ENCODE measurements at regions not wholly inside any gene's neighbourhood (a gene's known extent, or its start where the extent isn't known, plus 50 kb on each side); places are given as distances from the start of the nearest gene placed in this dataset.
"Not testable (repeated sequence)": the region's sequence is repeated elsewhere in the genome, so short reads cannot be mapped to it uniquely, and the experiment has no call there.

DNA sequence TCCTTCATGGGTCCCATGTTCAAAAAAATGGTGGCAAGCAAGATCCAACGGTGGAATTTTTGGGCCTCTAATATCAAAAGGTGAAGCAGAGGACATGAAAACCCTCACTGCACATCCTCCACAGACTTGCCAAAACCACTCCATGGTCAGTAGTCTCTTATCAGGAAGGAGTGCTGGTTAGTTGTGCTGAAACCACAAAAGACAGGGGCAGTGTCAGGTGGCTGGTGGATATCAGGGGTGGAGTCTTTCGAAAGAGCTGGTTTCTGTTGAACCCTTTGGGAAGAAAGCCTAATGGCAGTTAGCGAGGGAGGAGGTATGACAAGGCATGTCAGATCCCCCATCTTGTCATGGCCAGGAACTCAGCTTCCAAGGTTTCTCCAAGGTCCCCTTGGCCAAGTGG is 395.9 kb upstream of the CAMK1G start:
- TF ChIP-seq, protein P1, sequence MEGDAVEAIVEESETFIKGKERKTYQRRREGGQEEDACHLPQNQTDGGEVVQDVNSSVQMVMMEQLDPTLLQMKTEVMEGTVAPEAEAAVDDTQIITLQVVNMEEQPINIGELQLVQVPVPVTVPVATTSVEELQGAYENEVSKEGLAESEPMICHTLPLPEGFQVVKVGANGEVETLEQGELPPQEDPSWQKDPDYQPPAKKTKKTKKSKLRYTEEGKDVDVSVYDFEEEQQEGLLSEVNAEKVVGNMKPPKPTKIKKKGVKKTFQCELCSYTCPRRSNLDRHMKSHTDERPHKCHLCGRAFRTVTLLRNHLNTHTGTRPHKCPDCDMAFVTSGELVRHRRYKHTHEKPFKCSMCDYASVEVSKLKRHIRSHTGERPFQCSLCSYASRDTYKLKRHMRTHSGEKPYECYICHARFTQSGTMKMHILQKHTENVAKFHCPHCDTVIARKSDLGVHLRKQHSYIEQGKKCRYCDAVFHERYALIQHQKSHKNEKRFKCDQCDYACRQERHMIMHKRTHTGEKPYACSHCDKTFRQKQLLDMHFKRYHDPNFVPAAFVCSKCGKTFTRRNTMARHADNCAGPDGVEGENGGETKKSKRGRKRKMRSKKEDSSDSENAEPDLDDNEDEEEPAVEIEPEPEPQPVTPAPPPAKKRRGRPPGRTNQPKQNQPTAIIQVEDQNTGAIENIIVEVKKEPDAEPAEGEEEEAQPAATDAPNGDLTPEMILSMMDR (IDR thresholded peaks at IDR 0.05; ENCODE audit: insufficient read depth, low read length, missing control alignments), result no peak
- ChIA-PET POLR2A (no interaction called here), CTCF (no interaction called here)

DNA sequence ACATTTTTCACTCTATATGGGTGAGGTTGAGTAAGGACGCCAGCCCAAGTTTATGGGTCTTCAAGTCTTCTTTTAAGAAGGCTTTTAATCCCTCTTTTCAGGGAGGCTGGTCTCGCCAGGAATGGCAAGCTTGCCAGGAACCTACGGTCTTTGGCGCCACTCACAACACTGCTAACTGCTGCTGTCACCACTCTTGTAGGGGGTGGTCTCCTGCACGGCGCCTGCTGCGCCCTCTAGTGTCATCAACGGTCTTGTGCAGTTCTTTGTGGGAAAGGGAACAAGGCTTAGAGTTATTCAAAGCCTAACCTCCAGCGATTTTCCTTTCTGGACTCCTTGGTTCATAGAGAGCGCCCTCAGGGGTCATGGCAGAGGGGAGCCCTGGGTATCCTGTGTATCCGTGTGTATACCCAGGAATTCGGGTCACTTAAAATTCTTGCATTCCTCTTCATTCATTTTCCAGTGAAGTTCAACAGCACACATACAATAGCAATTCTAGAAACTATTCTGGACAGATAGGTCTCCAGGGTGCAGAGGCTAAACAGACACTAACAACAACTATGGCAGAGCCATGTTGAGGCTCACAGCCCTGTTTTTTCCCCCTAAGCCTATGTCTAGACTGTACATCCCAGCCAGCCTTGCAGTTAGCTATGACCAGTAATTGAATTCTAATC is 392.8 kb upstream of the CAMK1G start:
- DNase-seq (ENCODE audit: low read depth, low spot score), result no peak
- H3K4me3 ChIP-seq (ENCODE audit: low read depth, low read length), result no peak overlapping the region
- TF ChIP-seq, protein P1 (IDR thresholded peaks at IDR 0.05; ENCODE audit: insufficient read depth, low read length, missing control alignments), result peak; percentile 80
- ChIA-PET POLR2A (no interaction called here), CTCF (interaction anchor here (0.6 to 7.2 kb wide), 10 partner anchors 12 to 736 kb away, joined by 3 to 58 read pairs (median 3); no protein-coding TSS in a partner anchor)

More for the DNA sequence above, 395.9 kb upstream of the CAMK1G start:
- DNase-seq (ENCODE audit: low read depth, low spot score), result no peak
- no peak overlapping the region for H3K4me3 ChIP-seq (ENCODE audit: low read depth, low read length)

DNA sequence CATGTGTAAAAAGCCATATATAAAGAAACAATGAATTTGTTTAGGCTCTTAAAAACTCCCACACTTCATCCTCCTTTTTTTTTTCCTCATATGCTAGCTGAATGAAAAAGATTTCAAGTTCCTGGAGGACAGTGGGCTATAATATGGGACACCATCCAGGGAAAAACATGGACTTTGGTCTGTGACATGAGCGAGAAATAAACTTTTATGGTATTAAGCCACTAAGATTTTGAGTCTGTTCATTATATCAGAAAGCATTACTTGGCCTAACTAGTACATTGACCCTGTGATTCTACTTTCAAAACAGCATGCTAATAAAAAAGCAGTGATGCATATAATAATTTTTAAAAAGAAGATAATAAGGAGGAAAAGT is 392.3 kb upstream of the CAMK1G start:
- no peak for DNase-seq (ENCODE audit: low read depth, low spot score)
- ChIA-PET POLR2A (no interaction called here), CTCF (interaction anchor here (0.6 to 7.2 kb wide), 6 partner anchors 12 to 736 kb away, joined by 3 to 58 read pairs (median 6); no protein-coding TSS in a partner anchor)
- H3K4me3 ChIP-seq (ENCODE audit: low read depth, low read length), result no peak overlapping the region
- TF ChIP-seq, protein P1 (IDR thresholded peaks at IDR 0.05; ENCODE audit: insufficient read depth, low read length, missing control alignments), result no peak

DNA sequence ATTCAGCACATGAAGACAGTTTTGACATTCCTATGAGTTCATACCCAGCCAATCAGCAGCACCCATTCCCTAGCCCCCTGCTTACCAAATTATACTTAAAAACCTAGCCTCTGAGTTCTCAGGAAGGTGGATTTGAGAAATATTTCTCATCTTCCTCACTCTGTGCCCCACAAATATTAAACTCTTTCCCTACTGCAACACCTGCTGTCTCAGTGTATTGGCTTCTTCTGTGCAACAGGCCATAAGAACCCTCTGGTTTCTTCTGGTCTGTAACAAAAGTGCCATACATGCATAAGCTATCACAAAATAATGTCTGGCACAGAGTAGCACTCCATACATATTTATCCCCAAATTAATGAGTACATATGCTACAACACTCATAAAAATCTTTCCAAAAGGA is 387.4 kb upstream of the CAMK1G start:
- ChIA-PET CTCF (no interaction called here), POLR2A (no interaction called here)
- DNase-seq (ENCODE audit: low read depth, low spot score), result no peak
- H3K4me3 ChIP-seq (ENCODE audit: low read depth, low read length), result no peak overlapping the region
- TF ChIP-seq, protein P1 (IDR thresholded peaks at IDR 0.05; ENCODE audit: insufficient read depth, low read length, missing control alignments), result no peak

DNA sequence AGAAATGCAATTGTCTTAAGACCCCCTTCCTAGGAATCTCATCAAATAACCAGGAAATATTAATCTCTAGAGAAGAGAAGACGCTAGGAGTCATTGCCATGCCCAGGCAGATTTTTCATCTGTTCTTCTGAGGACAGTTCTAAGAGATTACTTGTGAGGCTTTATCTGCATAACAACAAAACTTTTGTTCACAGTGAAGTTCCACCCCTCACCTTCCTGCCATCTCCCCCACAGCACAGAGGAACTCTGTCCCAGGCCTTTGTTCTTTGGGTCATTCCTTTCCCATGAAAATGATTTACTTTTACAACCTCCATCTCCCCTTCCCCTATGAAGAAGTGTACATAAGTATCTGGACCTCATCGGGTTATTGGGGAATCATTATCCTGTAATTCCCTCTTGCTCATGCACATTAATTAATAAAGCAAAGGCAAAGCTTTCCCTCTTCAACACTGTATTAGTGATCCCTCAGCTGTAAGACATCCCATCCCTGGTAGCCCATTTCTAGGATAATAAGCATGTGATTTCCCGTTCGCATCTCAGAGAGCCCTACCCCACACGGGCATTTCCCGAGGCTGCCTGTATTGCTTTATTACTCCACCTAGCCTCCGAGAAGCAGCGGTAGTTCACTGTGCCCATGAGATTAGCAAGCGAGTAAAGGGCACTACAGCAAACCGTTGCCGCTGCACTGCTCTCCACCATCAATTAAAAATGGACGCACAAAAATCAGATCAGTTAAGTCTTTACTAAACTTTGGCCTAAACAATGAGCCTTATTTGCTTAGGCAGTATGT is 384.4 kb upstream of the CAMK1G start:
- POLR2A ChIA-PET, result no interaction called here
- no peak for DNase-seq (ENCODE audit: low read depth, low spot score)
- H3K4me3 ChIP-seq (ENCODE audit: low read depth, low read length), result no peak overlapping the region
- TF ChIP-seq, protein P1 (IDR thresholded peaks at IDR 0.05; ENCODE audit: insufficient read depth, low read length, missing control alignments), result no peak
- CTCF ChIA-PET, result interaction anchor here (1.0 to 10.5 kb wide), 5 partner anchors 9 to 314 kb away, joined by 3 to 164 read pairs (median 27); no protein-coding TSS in a partner anchor

DNA sequence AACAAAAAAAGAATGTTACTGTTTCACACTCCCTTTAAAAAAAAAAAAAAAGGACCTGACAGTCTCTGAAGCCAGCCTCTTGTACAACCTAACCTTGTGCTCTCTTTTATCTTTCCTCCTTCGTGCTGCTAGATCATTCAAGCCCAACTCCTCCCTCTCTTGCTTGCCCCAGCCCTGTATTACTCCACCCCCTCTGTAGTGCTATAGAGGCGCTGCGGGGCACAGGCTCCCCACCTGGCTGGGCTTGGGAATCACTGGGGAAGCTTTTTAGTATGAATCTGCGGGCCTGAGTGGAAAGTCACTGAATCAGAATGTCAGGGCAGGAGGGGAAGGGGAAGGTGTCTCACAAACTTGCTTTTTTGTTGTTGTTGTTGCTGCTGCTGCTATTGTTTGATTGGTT is 383.7 kb upstream of the CAMK1G start:
- CTCF ChIA-PET, result interaction anchor here (1.5 to 10.5 kb wide), 5 partner anchors 12 to 314 kb away, joined by 3 to 164 read pairs (median 41); no protein-coding TSS in a partner anchor
- DNase-seq (ENCODE audit: low read depth, low spot score), result no peak
- no peak overlapping the region for H3K4me3 ChIP-seq (ENCODE audit: low read depth, low read length)
- TF ChIP-seq, protein P1 (IDR thresholded peaks at IDR 0.05; ENCODE audit: insufficient read depth, low read length, missing control alignments), result no peak
- POLR2A ChIA-PET, result no interaction called here

DNA sequence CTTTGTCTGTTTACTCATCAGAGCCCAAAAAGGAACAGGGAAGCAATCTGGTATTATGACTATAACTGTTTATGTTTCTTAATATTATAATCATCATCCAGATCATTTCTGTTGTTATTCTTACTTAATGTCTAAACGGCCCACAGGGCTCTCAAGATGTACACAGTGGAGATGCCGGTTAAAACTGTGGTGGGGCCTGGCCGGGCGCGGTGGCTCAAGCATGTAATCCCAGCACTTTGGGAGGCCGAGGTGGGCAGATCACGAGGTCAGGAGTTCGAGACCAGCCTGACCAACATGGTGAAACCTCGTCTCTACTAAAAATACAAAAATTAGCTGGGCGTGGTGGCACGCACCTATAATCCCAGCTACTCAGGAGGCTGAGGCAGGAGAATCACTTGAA is 381.2 kb upstream of the CAMK1G start:
- H3K4me3 ChIP-seq (ENCODE audit: low read depth, low read length); POLR2A ChIA-PET; DNase-seq (ENCODE audit: low read depth, low spot score): not testable (repeated sequence)
- CTCF ChIA-PET, result interaction anchor here (0.6 to 12.3 kb wide), 50 partner anchors 9 to 552 kb away, joined by 3 to 164 read pairs (median 5); no protein-coding TSS in a partner anchor

All from AG04449 (cell line).